ENCODE measurements at regions not wholly inside any gene's neighbourhood (a gene's known extent, or its start where the extent isn't known, plus 50 kb on each side); places are given as distances from the start of the nearest gene placed in this dataset.

- H3K36me3 Mint-ChIP-seq (ENCODE audit: low read depth): no peaks in the 10 kb centered on the region
- no peak for TF ChIP-seq CTCF (IDR thresholded peaks at IDR 0.05)
- intact Hi-C loops (cut with micrococcal nuclease): no loop called here
- no peaks in the 10 kb centered on the region for H3K4me1 Mint-ChIP-seq (ENCODE audit: low read depth)
- H3K27ac Mint-ChIP-seq: no peak overlapping the region
- ChIA-PET POLR2A (no interaction called here), CTCF (no interaction called here)
- no peak for ATAC-seq
- H3K27me3 Mint-ChIP-seq: no peaks in the 10 kb centered on the region
- no peak overlapping the region for H3K4me3 Mint-ChIP-seq
- H3K9me3 Mint-ChIP-seq: no peaks in the 10 kb centered on the region
- DNase-seq: no peak
Observed at GRCh38 chr9:30800421-30800820, 1584.0 kb upstream of the ACO1 start.

- POLR2A ChIA-PET: no interaction called here
- ATAC-seq (no peak), DNase-seq (no peak)
- CTCF ChIA-PET: no interaction called here
- intact Hi-C loops (cut with micrococcal nuclease): no loop called here
- no peaks in the 10 kb centered on the region for H3K9me3 Mint-ChIP-seq
- H3K27ac Mint-ChIP-seq: no peak overlapping the region
- H3K36me3 Mint-ChIP-seq (ENCODE audit: low read depth): no peaks in the 10 kb centered on the region
- no peak for TF ChIP-seq CTCF (IDR thresholded peaks at IDR 0.05)
- no peaks in the 10 kb centered on the region for H3K4me1 Mint-ChIP-seq (ENCODE audit: low read depth)
- H3K27me3 Mint-ChIP-seq: no peaks in the 10 kb centered on the region
- H3K4me3 Mint-ChIP-seq: no peak overlapping the region
Observed at GRCh38 chr9:30812821-30813220, 1571.6 kb upstream of the ACO1 start.

- intact Hi-C loops (cut with micrococcal nuclease): no loop called here
- no peak overlapping the region for H3K4me3 Mint-ChIP-seq
- no peak for DNase-seq
- H3K9me3 Mint-ChIP-seq: no peaks in the 10 kb centered on the region
- ATAC-seq: no peak
- no peaks in the 10 kb centered on the region for H3K27me3 Mint-ChIP-seq
- ChIA-PET POLR2A (no interaction called here), CTCF (no interaction called here)
- H3K27ac Mint-ChIP-seq: no peak overlapping the region
- H3K4me1 Mint-ChIP-seq (ENCODE audit: low read depth): no peaks in the 10 kb centered on the region
- TF ChIP-seq CTCF (IDR thresholded peaks at IDR 0.05): no peak
- no peaks in the 10 kb centered on the region for H3K36me3 Mint-ChIP-seq (ENCODE audit: low read depth)
Observed at GRCh38 chr9:30815585-30815984, 1568.9 kb upstream of the ACO1 start.

- ATAC-seq (no peak), DNase-seq (no peak)
- H3K9me3 Mint-ChIP-seq: no peaks in the 10 kb centered on the region
- H3K4me3 Mint-ChIP-seq: no peak overlapping the region
- no peak overlapping the region for H3K27ac Mint-ChIP-seq
- intact Hi-C loops (cut with micrococcal nuclease): no loop called here
- H3K27me3 Mint-ChIP-seq: peaks cover 2% of the 10 kb centered on the region
- no peaks in the 10 kb centered on the region for H3K4me1 Mint-ChIP-seq (ENCODE audit: low read depth)
- no peak for TF ChIP-seq CTCF (IDR thresholded peaks at IDR 0.05)
- no peaks in the 10 kb centered on the region for H3K36me3 Mint-ChIP-seq (ENCODE audit: low read depth)
- CTCF ChIA-PET: no interaction called here
- POLR2A ChIA-PET: no interaction called here
Observed at GRCh38 chr9:30845136-30845535, 1539.3 kb upstream of the ACO1 start.

GRCh38 chr9:30846651-30847050 lies 1537.8 kb upstream of the ACO1 start:
- ChIA-PET POLR2A (no interaction called here), CTCF (no interaction called here)
- Mint-ChIP-seq H3K9me3 (no peaks in the 10 kb centered on the region), H3K4me1 (ENCODE audit: low read depth) (no peaks in the 10 kb centered on the region), H3K27ac (no peak overlapping the region), H3K27me3 (peaks cover 2% of the 10 kb centered on the region), H3K4me3 (no peak overlapping the region), H3K36me3 (ENCODE audit: low read depth) (no peaks in the 10 kb centered on the region)
- ATAC-seq (no peak), DNase-seq (no peak)
- TF ChIP-seq CTCF (IDR thresholded peaks at IDR 0.05): no peak
- intact Hi-C loops (cut with micrococcal nuclease): no loop called here
